ENCODE measurements at regions not wholly inside any gene's neighbourhood (a gene's known extent, or its start where the extent isn't known, plus 50 kb on each side); places are given as distances from the start of the nearest gene placed in this dataset.

- H3F3A ChIP-seq (ENCODE audit: insufficient read depth): peaks cover 31% of the 10 kb centered on the region
- no peaks in the 10 kb centered on the region for H3K9me3 ChIP-seq (ENCODE audit: low read depth)
- H2AFZ ChIP-seq: no peak overlapping the region
- in situ Hi-C loops (cut with MboI): no loop called here
- no peaks in the 10 kb centered on the region for H3K79me2 ChIP-seq (ENCODE audit: insufficient read depth)
- H3K36me3 ChIP-seq (ENCODE audit: low read depth): no peaks in the 10 kb centered on the region
- 93 to 97% methylated on average over 1 of the region's 1 CpG for WGBS, 2 experiments (ENCODE audit: low coverage in 1 of 2, low lambda C conversion rate in 2 of 2, missing lambda C conversion rate in 2 of 2)
- H4K20me1 ChIP-seq (ENCODE audit: insufficient read depth): no peaks in the 10 kb centered on the region
- H3K9me2 ChIP-seq (ENCODE audit: insufficient read depth): 0 out of 2 replicates have a peak, but pooled peaks cover 5% of the 10 kb centered on the region
- H3K27ac ChIP-seq: no peak overlapping the region
- H3K4me2 ChIP-seq (ENCODE audit: unreplicated experiment): no peak overlapping the region
- no peak overlapping the region for H3K4me3 ChIP-seq
- H3K9ac ChIP-seq: no peak overlapping the region
- no peaks in the 10 kb centered on the region for H3K27me3 ChIP-seq (replicated peaks; ENCODE audit: insufficient read depth)
- H3K4me1 ChIP-seq (ENCODE audit: insufficient read depth): peaks cover 46% of the 10 kb centered on the region
- peak; percentile 21 for DNase-seq
- no peak for TF ChIP-seq EZH2phosphoT487 (IDR thresholded peaks at IDR 0.05; ENCODE audit: insufficient read depth, low read depth)
- no peak for TF ChIP-seq EZH2 (IDR thresholded peaks at IDR 0.05; ENCODE audit: insufficient read depth, poor library complexity, severe bottlenecking)
These were observed 141.3 kb upstream of the HTR2A start for GRCh38 chr13:47038188-47038587.

DNA sequence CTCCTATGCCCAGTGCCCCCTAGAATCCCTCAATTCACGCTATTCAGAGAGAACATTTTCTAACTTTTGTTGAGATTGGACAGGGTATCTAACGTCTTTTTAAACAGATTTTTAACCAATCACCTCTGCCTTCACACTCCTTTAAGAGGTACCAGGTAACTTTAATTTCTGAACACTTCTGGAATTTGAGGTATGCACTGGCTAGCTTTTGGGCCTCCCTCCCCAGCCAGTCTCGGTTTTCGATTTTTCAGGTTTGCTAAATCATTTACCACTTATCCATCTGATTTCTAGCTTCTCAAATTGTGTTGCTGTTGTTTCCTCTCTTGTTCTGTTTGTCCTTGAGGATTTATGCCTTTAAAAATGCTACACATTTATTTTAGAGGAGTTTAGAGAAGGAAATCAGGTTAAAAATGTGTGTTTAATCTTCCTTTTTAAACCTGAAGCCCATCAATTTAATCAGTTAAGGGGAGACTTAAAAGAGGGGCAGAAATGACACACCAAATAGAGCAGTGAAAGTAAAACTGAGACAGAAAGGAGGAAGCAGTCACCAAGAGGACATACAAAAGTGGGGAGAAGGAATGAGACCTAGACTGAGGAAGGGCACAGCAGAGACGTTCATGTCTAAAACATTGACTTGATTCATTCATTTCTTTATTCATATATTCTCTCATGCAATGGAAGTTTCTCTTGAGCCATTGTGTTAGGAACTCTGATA, 139.6 kb upstream of the HTR2A start:
- Histone ChIP-seq H3K4me1 (ENCODE audit: insufficient read depth) (peaks cover 46% of the 10 kb centered on the region), H2AFZ (no peak overlapping the region), H3K4me2 (ENCODE audit: unreplicated experiment) (no peak overlapping the region), H3K9me3 (ENCODE audit: low read depth) (no peaks in the 10 kb centered on the region), H3K36me3 (ENCODE audit: low read depth) (no peaks in the 10 kb centered on the region), H3K79me2 (ENCODE audit: insufficient read depth) (no peaks in the 10 kb centered on the region), H3K4me3 (no peak overlapping the region), H3K9me2 (ENCODE audit: insufficient read depth) (0 out of 2 replicates have a peak, but pooled peaks cover 5% of the 10 kb centered on the region), H4K20me1 (ENCODE audit: insufficient read depth) (no peaks in the 10 kb centered on the region), H3K27ac (no peak overlapping the region), H3K9ac (no peak overlapping the region), H3F3A (ENCODE audit: insufficient read depth) (peaks cover 38% of the 10 kb centered on the region), H3K27me3 (replicated peaks; ENCODE audit: insufficient read depth) (no peaks in the 10 kb centered on the region)
- 96 to 97% methylated on average over 5 of the region's 5 CpGs for WGBS, 2 experiments (ENCODE audit: low coverage in 1 of 2, low lambda C conversion rate in 2 of 2, missing lambda C conversion rate in 2 of 2)
- DNase-seq: no peak
- in situ Hi-C loops (cut with MboI): no loop called here
- TF ChIP-seq EZH2phosphoT487 (IDR thresholded peaks at IDR 0.05; ENCODE audit: insufficient read depth, low read depth): no peak
- no peak for TF ChIP-seq EZH2 (IDR thresholded peaks at IDR 0.05; ENCODE audit: insufficient read depth, poor library complexity, severe bottlenecking)

GRCh38 chr13:47033216-47033615, 136.4 kb upstream of the HTR2A start:
- in situ Hi-C loops (cut with MboI): no loop called here
- TF ChIP-seq EZH2phosphoT487 (IDR thresholded peaks at IDR 0.05; ENCODE audit: insufficient read depth, low read depth) (no peak), EZH2 (IDR thresholded peaks at IDR 0.05; ENCODE audit: insufficient read depth, poor library complexity, severe bottlenecking) (no peak)
- Histone ChIP-seq H3F3A (ENCODE audit: insufficient read depth) (peaks cover 21% of the 10 kb centered on the region), H3K27ac (peak overlapping the region; percentile 42), H3K9ac (peak overlapping the region; percentile 38; the same call in 1 of the 2 replicates), H3K36me3 (ENCODE audit: low read depth) (no peaks in the 10 kb centered on the region), H3K27me3 (replicated peaks; ENCODE audit: insufficient read depth) (no peaks in the 10 kb centered on the region), H3K79me2 (ENCODE audit: insufficient read depth) (no peaks in the 10 kb centered on the region), H3K9me3 (ENCODE audit: low read depth) (no peaks in the 10 kb centered on the region), H3K9me2 (ENCODE audit: insufficient read depth) (no peaks in the 10 kb centered on the region), H3K4me2 (ENCODE audit: unreplicated experiment) (peak overlapping the region; percentile 81), H4K20me1 (ENCODE audit: insufficient read depth) (no peaks in the 10 kb centered on the region), H2AFZ (peak overlapping the region; percentile 56), H3K4me3 (peak overlapping the region; percentile 70), H3K4me1 (ENCODE audit: insufficient read depth) (peaks cover 31% of the 10 kb centered on the region)
- 0% methylated on average over 2 of the region's 2 CpGs for WGBS, 2 experiments (ENCODE audit: low coverage in 1 of 2, low lambda C conversion rate in 2 of 2, missing lambda C conversion rate in 2 of 2)
- peak; percentile 69 for DNase-seq

- 58 to 63% methylated on average over 6 of the region's 6 CpGs for WGBS, 2 experiments (ENCODE audit: low coverage in 1 of 2, low lambda C conversion rate in 2 of 2, missing lambda C conversion rate in 2 of 2)
- in situ Hi-C loops (cut with MboI): no loop called here
- no peaks in the 10 kb centered on the region for H3K36me3 ChIP-seq (ENCODE audit: low read depth)
- no peaks in the 10 kb centered on the region for H3K79me2 ChIP-seq (ENCODE audit: insufficient read depth)
- H3K9me3 ChIP-seq (ENCODE audit: low read depth): no peaks in the 10 kb centered on the region
- no peak for DNase-seq
- H3K9ac ChIP-seq: no peak overlapping the region
- no peaks in the 10 kb centered on the region for H3K27me3 ChIP-seq (replicated peaks; ENCODE audit: insufficient read depth)
- H3K4me2 ChIP-seq (ENCODE audit: unreplicated experiment): no peak overlapping the region
- H3K9me2 ChIP-seq (ENCODE audit: insufficient read depth): no peaks in the 10 kb centered on the region
- no peaks in the 10 kb centered on the region for H4K20me1 ChIP-seq (ENCODE audit: insufficient read depth)
- H3K4me3 ChIP-seq: no peak overlapping the region
- H3K4me1 ChIP-seq (ENCODE audit: insufficient read depth): peaks cover 7% of the 10 kb centered on the region; the same call in 1 of the 2 replicates
- TF ChIP-seq EZH2 (IDR thresholded peaks at IDR 0.05; ENCODE audit: insufficient read depth, poor library complexity, severe bottlenecking): no peak
- TF ChIP-seq EZH2phosphoT487 (IDR thresholded peaks at IDR 0.05; ENCODE audit: insufficient read depth, low read depth): no peak
- peak overlapping the region; percentile 34; the same call in 1 of the 2 replicates for H2AFZ ChIP-seq
- peaks cover 5% of the 10 kb centered on the region for H3F3A ChIP-seq (ENCODE audit: insufficient read depth)
- H3K27ac ChIP-seq: no peak overlapping the region
These were observed 131.1 kb upstream of the HTR2A start for GRCh38 chr13:47027780-47028437.
